ENCODE measurements at regions not wholly inside any gene's neighbourhood (a gene's known extent, or its start where the extent isn't known, plus 50 kb on each side); places are given as distances from the start of the nearest gene placed in this dataset.

DNA sequence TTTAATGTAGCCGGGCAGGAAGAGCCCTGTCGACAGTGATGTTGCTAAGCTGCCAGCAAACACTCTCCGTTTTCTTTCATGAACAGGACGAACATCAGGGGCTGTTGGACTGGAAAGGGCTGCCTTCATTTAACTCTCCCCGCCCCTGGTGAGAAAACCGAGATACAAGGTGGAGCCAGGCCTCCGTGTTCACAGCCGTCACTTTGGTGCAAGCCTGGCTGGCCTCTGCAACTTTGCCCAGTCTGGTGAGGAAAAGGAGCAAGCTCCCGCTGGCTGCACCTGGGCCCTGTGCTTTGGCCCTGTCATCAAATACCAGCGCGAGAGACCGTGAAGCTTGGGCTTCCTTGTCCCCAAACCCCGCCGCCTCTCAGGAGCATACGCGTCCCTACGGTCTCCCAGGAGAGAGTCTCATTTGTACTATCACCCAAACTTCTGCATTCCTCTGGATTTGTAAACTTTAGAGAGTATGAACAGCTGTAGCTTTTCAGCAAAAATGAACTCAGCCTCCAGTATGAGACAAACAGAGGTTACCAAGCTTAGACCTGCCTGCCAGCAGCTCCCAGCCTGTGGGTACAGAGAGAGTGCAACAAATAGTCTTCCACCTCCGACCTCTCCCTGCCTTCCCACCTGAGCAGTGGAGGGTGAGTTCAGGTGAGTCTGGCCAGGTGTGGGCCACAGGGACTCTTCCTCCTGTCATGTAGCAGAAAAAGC lies 445.3 kb upstream of the MGMT start:
- H3K4me1 ChIP-seq (ENCODE audit: control insufficient read depth in 3 of 3, insufficient read depth in 3 of 3, low read length in 3 of 3), result peaks cover 6 to 16% (median 8%) of the 10 kb centered on the region in 3 donors
- H3K27me3 ChIP-seq (ENCODE audit: control insufficient read depth in 3 of 3, insufficient read depth in 3 of 3, low read length in 3 of 3), result peaks cover 0 to 19% (median 12%) of the 10 kb centered on the region in 3 donors
- H3K27ac ChIP-seq (ENCODE audit: low read depth, low read length), result peak overlapping the region; percentile 19
- no peak overlapping the region for H3K4me3 ChIP-seq (ENCODE audit: low read length in 3 of 3)
- H3K9me3 ChIP-seq (ENCODE audit: control insufficient read depth in 3 of 3, low read length in 3 of 3), result no peaks in the 10 kb centered on the region
- H3K9ac ChIP-seq (ENCODE audit: low read depth in 1 of 3, low read length in 3 of 3), result peak overlapping the region in 1 of 3 donors; percentile 25
- no peaks in the 10 kb centered on the region for H3K36me3 ChIP-seq (ENCODE audit: control insufficient read depth in 3 of 3, insufficient read depth in 3 of 3, low read length in 3 of 3)

DNA sequence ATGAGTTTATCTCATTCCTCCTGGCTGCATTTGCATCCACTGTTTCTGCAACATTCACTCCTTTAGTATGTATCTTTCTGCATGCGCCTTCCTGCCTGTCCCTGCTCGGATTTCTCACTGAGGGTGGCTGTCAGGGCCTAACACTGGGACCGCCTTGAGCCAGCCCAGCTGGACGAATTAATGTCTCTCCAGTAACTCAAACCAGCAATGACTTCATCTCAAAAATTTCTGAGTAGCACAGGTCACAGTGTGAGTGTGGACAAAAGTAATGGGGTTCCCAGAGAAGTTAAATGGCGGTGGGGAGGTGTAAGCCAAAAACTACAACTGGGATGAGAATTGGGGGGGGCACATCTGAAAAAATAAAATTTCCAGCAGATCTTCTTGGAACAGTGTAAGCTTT lies 444.0 kb upstream of the MGMT start:
- Histone ChIP-seq H3K27me3 (ENCODE audit: control insufficient read depth in 3 of 3, insufficient read depth in 3 of 3, low read length in 3 of 3) (peaks cover 0 to 22% (median 10%) of the 10 kb centered on the region in 3 donors), H3K4me3 (ENCODE audit: low read length in 3 of 3) (no peak overlapping the region), H3K27ac (ENCODE audit: low read depth, low read length) (no peak overlapping the region), H3K36me3 (ENCODE audit: control insufficient read depth in 3 of 3, insufficient read depth in 3 of 3, low read length in 3 of 3) (no peaks in the 10 kb centered on the region), H3K9ac (ENCODE audit: low read depth in 1 of 3, low read length in 3 of 3) (no peak overlapping the region), H3K9me3 (ENCODE audit: control insufficient read depth in 3 of 3, low read length in 3 of 3) (no peaks in the 10 kb centered on the region), H3K4me1 (ENCODE audit: control insufficient read depth in 3 of 3, insufficient read depth in 3 of 3, low read length in 3 of 3) (peaks cover 6 to 16% (median 8%) of the 10 kb centered on the region in 3 donors)

DNA sequence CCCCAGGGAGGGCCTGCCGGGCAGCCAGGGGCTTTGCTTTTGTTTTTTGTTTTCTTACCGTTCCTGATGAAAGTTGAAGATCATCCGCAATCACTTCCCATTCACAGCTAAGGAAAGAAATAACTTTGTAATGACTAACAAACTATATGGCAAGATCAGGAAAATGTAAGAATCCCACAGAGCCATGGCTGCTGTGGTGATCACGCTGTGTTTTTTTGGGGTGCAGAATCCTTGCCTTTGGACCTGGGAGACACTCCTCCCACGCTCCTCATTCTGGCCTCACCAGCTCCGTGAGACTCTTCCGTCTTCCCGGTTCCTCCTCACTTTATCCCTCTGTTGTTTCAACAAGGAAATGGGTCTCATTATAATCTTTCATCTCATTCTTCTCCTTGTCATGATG lies 443.0 kb upstream of the MGMT start:
- H3K27ac ChIP-seq (ENCODE audit: low read depth, low read length), result peak overlapping the region; percentile 27
- no peaks in the 10 kb centered on the region for H3K9me3 ChIP-seq (ENCODE audit: control insufficient read depth in 3 of 3, low read length in 3 of 3)
- H3K4me3 ChIP-seq (ENCODE audit: low read length in 3 of 3), result no peak overlapping the region
- peaks cover 6 to 16% (median 8%) of the 10 kb centered on the region in 3 donors for H3K4me1 ChIP-seq (ENCODE audit: control insufficient read depth in 3 of 3, insufficient read depth in 3 of 3, low read length in 3 of 3)
- peaks cover 0 to 24% (median 12%) of the 10 kb centered on the region in 3 donors for H3K27me3 ChIP-seq (ENCODE audit: control insufficient read depth in 3 of 3, insufficient read depth in 3 of 3, low read length in 3 of 3)
- no peak overlapping the region for H3K9ac ChIP-seq (ENCODE audit: low read depth in 1 of 3, low read length in 3 of 3)
- H3K36me3 ChIP-seq (ENCODE audit: control insufficient read depth in 3 of 3, insufficient read depth in 3 of 3, low read length in 3 of 3), result no peaks in the 10 kb centered on the region

- Histone ChIP-seq H3K27ac (ENCODE audit: low read depth, low read length) (peak overlapping the region; percentile 41), H3K36me3 (ENCODE audit: control insufficient read depth in 3 of 3, insufficient read depth in 3 of 3, low read length in 3 of 3) (no peaks in the 10 kb centered on the region), H3K27me3 (ENCODE audit: control insufficient read depth in 3 of 3, insufficient read depth in 3 of 3, low read length in 3 of 3) (peaks cover 6 to 32% (median 26%) of the 10 kb centered on the region in 3 donors), H3K9ac (ENCODE audit: low read depth in 1 of 3, low read length in 3 of 3) (no peak overlapping the region), H3K4me1 (ENCODE audit: control insufficient read depth in 3 of 3, insufficient read depth in 3 of 3, low read length in 3 of 3) (peaks cover 6 to 16% (median 8%) of the 10 kb centered on the region in 3 donors), H3K9me3 (ENCODE audit: control insufficient read depth in 3 of 3, low read length in 3 of 3) (no peaks in the 10 kb centered on the region), H3K4me3 (ENCODE audit: low read length in 3 of 3) (no peak overlapping the region)
Measured at GRCh38 chr10:129025787-129026186, 441.3 kb upstream of the MGMT start.

DNA sequence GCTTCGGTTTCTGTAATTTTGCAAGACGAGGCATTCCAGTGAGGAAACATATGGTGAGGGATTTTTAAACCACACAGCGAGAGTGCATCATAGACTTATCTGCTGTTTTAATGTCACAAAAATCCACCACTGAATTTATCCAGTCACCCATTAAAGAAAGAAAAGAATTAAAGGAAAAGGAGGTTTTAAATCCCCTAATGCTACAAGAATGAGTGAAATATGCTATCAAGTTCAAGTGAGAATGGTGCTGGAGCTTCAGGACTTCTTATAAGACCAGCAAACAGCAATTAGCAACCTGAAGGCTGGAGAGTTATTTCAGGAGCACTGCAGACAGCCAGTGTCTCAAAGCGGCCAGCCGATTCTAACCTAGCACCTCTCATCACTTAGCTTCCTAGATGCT lies 439.1 kb upstream of the MGMT start:
- no peak overlapping the region for H3K27ac ChIP-seq (ENCODE audit: low read depth, low read length)
- H3K9ac ChIP-seq (ENCODE audit: low read depth in 1 of 3, low read length in 3 of 3), result no peak overlapping the region
- H3K9me3 ChIP-seq (ENCODE audit: control insufficient read depth in 3 of 3, low read length in 3 of 3), result no peaks in the 10 kb centered on the region
- H3K36me3 ChIP-seq (ENCODE audit: control insufficient read depth in 3 of 3, insufficient read depth in 3 of 3, low read length in 3 of 3), result no peaks in the 10 kb centered on the region
- peak overlapping the region in 1 of 3 donors; percentile 41 for H3K4me3 ChIP-seq (ENCODE audit: low read length in 3 of 3)
- H3K4me1 ChIP-seq (ENCODE audit: control insufficient read depth in 3 of 3, insufficient read depth in 3 of 3, low read length in 3 of 3), result peaks cover 0 to 6% (median 0%) of the 10 kb centered on the region in 3 donors
- H3K27me3 ChIP-seq (ENCODE audit: control insufficient read depth in 3 of 3, insufficient read depth in 3 of 3, low read length in 3 of 3), result peaks cover 12 to 32% (median 28%) of the 10 kb centered on the region in 3 donors

DNA sequence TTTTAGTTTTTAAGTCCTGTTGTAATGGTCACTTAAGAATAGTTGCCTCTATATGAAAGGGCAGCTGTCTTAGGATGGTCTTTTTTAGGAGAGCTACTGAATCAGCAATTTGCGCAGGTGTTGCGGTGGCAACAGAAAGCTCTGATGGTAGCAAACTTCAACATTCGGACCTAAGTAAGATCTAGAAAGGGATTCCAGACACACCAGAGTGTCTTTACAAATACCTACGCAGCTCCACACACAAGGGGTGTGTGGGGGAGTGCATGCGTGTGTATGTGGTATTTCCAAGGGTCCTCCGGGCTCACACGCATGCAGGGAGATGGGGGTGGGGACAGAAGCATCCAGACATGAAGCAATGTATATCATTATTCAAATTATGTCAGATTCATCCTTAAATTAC lies 438.6 kb upstream of the MGMT start:
- no peak overlapping the region for H3K27ac ChIP-seq (ENCODE audit: low read depth, low read length)
- H3K4me1 ChIP-seq (ENCODE audit: control insufficient read depth in 3 of 3, insufficient read depth in 3 of 3, low read length in 3 of 3), result peaks cover 0 to 6% (median 0%) of the 10 kb centered on the region in 3 donors
- peaks cover 18 to 34% (median 32%) of the 10 kb centered on the region in 3 donors for H3K27me3 ChIP-seq (ENCODE audit: control insufficient read depth in 3 of 3, insufficient read depth in 3 of 3, low read length in 3 of 3)
- no peak overlapping the region for H3K9ac ChIP-seq (ENCODE audit: low read depth in 1 of 3, low read length in 3 of 3)
- H3K4me3 ChIP-seq (ENCODE audit: low read length in 3 of 3), result peak overlapping the region in 1 of 3 donors; percentile 31
- H3K9me3 ChIP-seq (ENCODE audit: control insufficient read depth in 3 of 3, low read length in 3 of 3), result no peaks in the 10 kb centered on the region
- H3K36me3 ChIP-seq (ENCODE audit: control insufficient read depth in 3 of 3, insufficient read depth in 3 of 3, low read length in 3 of 3), result no peaks in the 10 kb centered on the region

- Histone ChIP-seq H3K4me1 (ENCODE audit: control insufficient read depth in 3 of 3, insufficient read depth in 3 of 3, low read length in 3 of 3) (peaks cover 0 to 6% (median 0%) of the 10 kb centered on the region in 3 donors), H3K36me3 (ENCODE audit: control insufficient read depth in 3 of 3, insufficient read depth in 3 of 3, low read length in 3 of 3) (no peaks in the 10 kb centered on the region), H3K9me3 (ENCODE audit: control insufficient read depth in 3 of 3, low read length in 3 of 3) (no peaks in the 10 kb centered on the region), H3K27ac (ENCODE audit: low read depth, low read length) (no peak overlapping the region), H3K4me3 (ENCODE audit: low read length in 3 of 3) (no peak overlapping the region), H3K9ac (ENCODE audit: low read depth in 1 of 3, low read length in 3 of 3) (no peak overlapping the region), H3K27me3 (ENCODE audit: control insufficient read depth in 3 of 3, insufficient read depth in 3 of 3, low read length in 3 of 3) (peaks cover 18 to 36% (median 33%) of the 10 kb centered on the region in 3 donors)
Measured at GRCh38 chr10:129029051-129029450, 438.0 kb upstream of the MGMT start.

GRCh38 chr10:129029851-129030602 lies 437.0 kb upstream of the MGMT start:
- Histone ChIP-seq H3K4me3 (ENCODE audit: low read length in 3 of 3) (peak overlapping the region in 1 of 3 donors; percentile 54), H3K4me1 (ENCODE audit: control insufficient read depth in 3 of 3, insufficient read depth in 3 of 3, low read length in 3 of 3) (peaks cover 0 to 6% (median 0%) of the 10 kb centered on the region in 3 donors), H3K27me3 (ENCODE audit: control insufficient read depth in 3 of 3, insufficient read depth in 3 of 3, low read length in 3 of 3) (peaks cover 18 to 37% (median 33%) of the 10 kb centered on the region in 3 donors), H3K27ac (ENCODE audit: low read depth, low read length) (no peak overlapping the region), H3K9ac (ENCODE audit: low read depth in 1 of 3, low read length in 3 of 3) (no peak overlapping the region), H3K9me3 (ENCODE audit: control insufficient read depth in 3 of 3, low read length in 3 of 3) (no peaks in the 10 kb centered on the region), H3K36me3 (ENCODE audit: control insufficient read depth in 3 of 3, insufficient read depth in 3 of 3, low read length in 3 of 3) (no peaks in the 10 kb centered on the region)

GRCh38 chr10:129030603-129030895 lies 436.5 kb upstream of the MGMT start:
- peak overlapping the region in 1 of 3 donors; percentile 54 for H3K4me3 ChIP-seq (ENCODE audit: low read length in 3 of 3)
- H3K27me3 ChIP-seq (ENCODE audit: control insufficient read depth in 3 of 3, insufficient read depth in 3 of 3, low read length in 3 of 3), result peaks cover 20 to 39% (median 36%) of the 10 kb centered on the region in 3 donors
- H3K9me3 ChIP-seq (ENCODE audit: control insufficient read depth in 3 of 3, low read length in 3 of 3), result no peaks in the 10 kb centered on the region
- H3K36me3 ChIP-seq (ENCODE audit: control insufficient read depth in 3 of 3, insufficient read depth in 3 of 3, low read length in 3 of 3), result no peaks in the 10 kb centered on the region
- H3K9ac ChIP-seq (ENCODE audit: low read depth in 1 of 3, low read length in 3 of 3), result no peak overlapping the region
- peaks cover 2 to 7% (median 3%) of the 10 kb centered on the region in 3 donors for H3K4me1 ChIP-seq (ENCODE audit: control insufficient read depth in 3 of 3, insufficient read depth in 3 of 3, low read length in 3 of 3)
- H3K27ac ChIP-seq (ENCODE audit: low read depth, low read length), result no peak overlapping the region

Data from skeletal muscle tissue (tissue), 3 donors.